ENCODE measurements at regions not wholly inside any gene's neighbourhood (a gene's known extent, or its start where the extent isn't known, plus 50 kb on each side); places are given as distances from the start of the nearest gene placed in this dataset.

DNA sequence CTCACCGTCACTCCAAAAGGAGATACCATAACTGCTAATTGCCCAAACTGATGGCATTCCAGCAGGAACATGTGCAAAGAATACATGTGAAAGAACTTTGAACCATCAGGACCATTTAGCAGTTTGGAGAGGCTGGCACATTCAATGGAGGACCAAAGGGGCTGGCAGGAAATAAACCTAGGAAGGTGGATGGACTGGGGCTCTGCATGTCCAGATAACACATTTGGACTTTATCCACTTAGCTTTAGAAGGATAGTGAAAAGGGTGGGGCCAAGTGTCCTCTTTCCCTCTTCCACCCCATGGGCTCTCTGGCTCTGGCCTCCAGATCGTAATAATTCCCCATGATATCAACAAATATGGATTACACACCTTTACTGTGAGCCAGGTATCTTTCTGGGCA is 58.8 kb upstream of the CALM2 start:
- DNase-seq (ENCODE audit: low spot score in 2 of 2): no peak
- Mint-ChIP-seq H3K27me3 (peaks cover 13% of the 10 kb centered on the region), H3K36me3 (ENCODE audit: insufficient read depth) (no peaks in the 10 kb centered on the region), H3K9me3 (no peaks in the 10 kb centered on the region), H3K4me3 (no peak overlapping the region), H3K4me1 (no peaks in the 10 kb centered on the region), H3K27ac (ENCODE audit: low read depth) (no peak overlapping the region)
- ATAC-seq (replicated peaks; ENCODE audit: extremely low read depth, poor library complexity, severe bottlenecking): no peak

DNA sequence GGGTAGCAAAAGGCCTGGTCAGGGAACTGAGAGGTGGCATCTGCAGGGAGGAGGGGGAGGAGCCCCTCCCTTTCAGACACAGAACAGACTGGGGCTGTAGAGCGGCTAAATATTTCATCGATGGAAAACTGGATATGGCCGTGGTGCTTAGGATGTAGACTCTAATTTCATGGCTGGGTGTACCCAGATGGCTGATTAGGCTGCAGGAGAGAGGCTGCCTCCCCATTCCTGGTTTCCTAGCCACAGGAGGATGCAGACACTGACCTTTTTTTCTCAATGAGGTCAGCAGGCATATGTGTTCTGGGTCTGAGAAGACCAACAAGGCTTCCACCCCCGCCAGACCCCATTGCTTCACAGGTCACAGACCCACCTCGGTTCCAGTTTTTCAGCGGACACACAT is 58.1 kb upstream of the CALM2 start:
- H3K27ac Mint-ChIP-seq (ENCODE audit: low read depth): no peak overlapping the region
- no peak overlapping the region for H3K4me3 Mint-ChIP-seq
- no peak for DNase-seq (ENCODE audit: low spot score in 2 of 2)
- H3K36me3 Mint-ChIP-seq (ENCODE audit: insufficient read depth): no peaks in the 10 kb centered on the region
- H3K27me3 Mint-ChIP-seq: peaks cover 14% of the 10 kb centered on the region
- ATAC-seq (replicated peaks; ENCODE audit: extremely low read depth, poor library complexity, severe bottlenecking): no peak
- H3K4me1 Mint-ChIP-seq: no peaks in the 10 kb centered on the region
- no peaks in the 10 kb centered on the region for H3K9me3 Mint-ChIP-seq

GRCh38 chr2:47232738-47233415 is 56.6 kb upstream of the CALM2 start:
- Mint-ChIP-seq H3K36me3 (ENCODE audit: insufficient read depth) (no peaks in the 10 kb centered on the region), H3K27me3 (peaks cover 29% of the 10 kb centered on the region), H3K4me1 (no peaks in the 10 kb centered on the region), H3K27ac (ENCODE audit: low read depth) (no peak overlapping the region), H3K4me3 (no peak overlapping the region), H3K9me3 (no peaks in the 10 kb centered on the region)
- ATAC-seq (replicated peaks; ENCODE audit: extremely low read depth, poor library complexity, severe bottlenecking): no peak
- DNase-seq (ENCODE audit: low spot score in 2 of 2): no peak

DNA sequence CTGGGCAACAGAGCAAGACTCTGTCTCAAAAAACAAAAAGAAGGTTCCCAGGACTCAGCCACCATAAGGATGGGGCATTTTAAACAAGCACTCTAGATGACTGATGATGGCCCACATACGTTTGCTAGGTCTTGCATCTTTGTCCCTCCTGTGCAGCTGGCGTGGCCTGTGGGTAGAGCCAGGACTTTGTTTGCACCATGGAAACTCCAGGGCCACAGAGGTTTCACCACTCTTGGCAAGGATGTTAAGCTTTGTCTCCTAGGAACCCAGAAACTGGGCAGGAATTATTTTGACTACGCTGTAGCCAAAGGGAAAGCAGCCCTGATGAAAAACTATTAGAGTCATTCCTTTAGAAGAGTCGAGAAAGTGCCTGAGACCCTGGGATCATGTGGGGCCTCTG is 54.1 kb upstream of the CALM2 start:
- ATAC-seq (replicated peaks; ENCODE audit: extremely low read depth, poor library complexity, severe bottlenecking) (no peak), DNase-seq (ENCODE audit: low spot score in 2 of 2) (no peak)
- no peaks in the 10 kb centered on the region for H3K9me3 Mint-ChIP-seq
- peaks cover 18% of the 10 kb centered on the region for H3K27me3 Mint-ChIP-seq
- no peaks in the 10 kb centered on the region for H3K36me3 Mint-ChIP-seq (ENCODE audit: insufficient read depth)
- H3K27ac Mint-ChIP-seq (ENCODE audit: low read depth): no peak overlapping the region
- H3K4me3 Mint-ChIP-seq: no peak overlapping the region
- H3K4me1 Mint-ChIP-seq: no peaks in the 10 kb centered on the region

DNA sequence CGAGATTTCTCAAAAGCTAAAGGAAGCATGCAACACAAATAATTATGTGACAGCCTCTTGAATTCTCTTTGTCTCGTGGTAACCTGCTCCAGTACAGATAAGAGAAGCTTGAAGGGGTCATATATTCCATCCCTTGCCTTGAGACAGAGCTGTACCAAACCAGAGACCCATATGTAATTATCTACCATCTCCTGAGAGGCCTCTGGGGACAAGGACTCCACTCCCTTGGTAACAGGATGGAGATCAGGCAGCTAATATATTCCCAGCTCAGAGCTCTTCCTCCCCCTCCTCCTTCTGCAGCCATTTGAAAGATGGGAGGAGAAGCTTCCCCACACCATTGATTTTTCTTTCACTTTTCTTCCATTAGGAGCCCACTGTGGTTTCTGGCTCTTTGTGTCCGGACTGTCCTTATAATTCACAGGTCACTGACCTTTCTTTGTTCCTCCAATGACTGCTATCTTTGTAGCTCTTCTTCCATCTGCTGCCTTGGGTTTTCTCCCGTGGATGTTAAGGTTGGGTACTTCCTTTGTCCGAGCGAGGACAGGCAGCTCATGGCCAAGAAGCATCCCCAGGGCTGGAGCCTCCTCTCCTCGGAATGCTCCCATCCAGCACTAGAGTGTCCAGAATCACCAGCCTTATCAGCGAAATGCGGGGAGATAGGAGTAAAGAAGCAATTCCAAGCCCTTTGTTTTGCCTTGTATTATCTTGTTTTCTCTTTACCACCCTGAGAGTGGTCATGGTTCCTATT is 51.4 kb upstream of the CALM2 start:
- H3K4me3 Mint-ChIP-seq: no peak overlapping the region
- ATAC-seq (replicated peaks; ENCODE audit: extremely low read depth, poor library complexity, severe bottlenecking): no peak
- DNase-seq (ENCODE audit: low spot score in 2 of 2): no peak

GRCh38 chr2:47226923-47227220 is 50.6 kb upstream of the CALM2 start:
- ATAC-seq (replicated peaks; ENCODE audit: extremely low read depth, poor library complexity, severe bottlenecking): no peak
- H3K4me3 Mint-ChIP-seq: no peak overlapping the region
- peaks cover 22% of the 10 kb centered on the region for H3K27me3 Mint-ChIP-seq
- no peak overlapping the region for H3K27ac Mint-ChIP-seq (ENCODE audit: low read depth)
- H3K9me3 Mint-ChIP-seq: no peaks in the 10 kb centered on the region
- no peaks in the 10 kb centered on the region for H3K36me3 Mint-ChIP-seq (ENCODE audit: insufficient read depth)
- no peaks in the 10 kb centered on the region for H3K4me1 Mint-ChIP-seq
- no peak for DNase-seq (ENCODE audit: low spot score in 2 of 2)

More for the DNA sequence above, 51.4 kb upstream of the CALM2 start:
- H3K36me3 Mint-ChIP-seq (ENCODE audit: insufficient read depth): no peaks in the 10 kb centered on the region
- H3K4me1 Mint-ChIP-seq: no peaks in the 10 kb centered on the region
- H3K27ac Mint-ChIP-seq (ENCODE audit: low read depth): no peak overlapping the region
- H3K9me3 Mint-ChIP-seq: no peaks in the 10 kb centered on the region
- peaks cover 18% of the 10 kb centered on the region for H3K27me3 Mint-ChIP-seq

- Mint-ChIP-seq H3K27ac (ENCODE audit: low read depth) (no peak overlapping the region), H3K4me1 (no peaks in the 10 kb centered on the region), H3K27me3 (peaks cover 27% of the 10 kb centered on the region), H3K4me3 (no peak overlapping the region), H3K9me3 (no peaks in the 10 kb centered on the region), H3K36me3 (ENCODE audit: insufficient read depth) (no peaks in the 10 kb centered on the region)
- DNase-seq (ENCODE audit: low spot score in 2 of 2) (no peak), ATAC-seq (replicated peaks; ENCODE audit: extremely low read depth, poor library complexity, severe bottlenecking) (no peak)
These were observed 50.0 kb upstream of the CALM2 start for GRCh38 chr2:47226132-47226922.
